Sigmoid colon (tissue), 6 donors: ENCODE measurements at regions not wholly inside any gene's neighbourhood (a gene's known extent, or its start where the extent isn't known, plus 50 kb on each side); places are given as distances from the start of the nearest gene placed in this dataset.
A peak's percentile ranks its signal among the peaks of the same experiment; 100 is the strongest.

Experiments
- DNase-seq: peaks from one replicate; pipeline ENCODE4 v3.0.0-alpha.2; 2019
- H3K27ac ChIP-seq, 4 donors: fragments of 200-600 bp; sonication (generic); one replicate each; pipeline ENCODE4 v1.5.1; 2016 to 2019; ENCODE audit warnings: mild to moderate bottlenecking in 1 of 4
- H3K27me3 ChIP-seq, 3 donors: fragments of 200-600 bp; sonication (generic); one replicate each; pipeline ENCODE4 v1.5.1; 2019; ENCODE audit warnings: mild to moderate bottlenecking in 1 of 3
- H3K36me3 ChIP-seq, 4 donors: fragments of 200-600 bp; sonication (generic); one replicate each; pipeline ENCODE4 v1.5.1; 2016 to 2019
- H3K4me1 ChIP-seq, 4 donors: fragments of 200-600 bp; sonication (generic); one replicate each; pipeline ENCODE4 v1.5.1; 2017 to 2019
- H3K4me3 ChIP-seq, 4 donors: fragments of 200-600 bp; sonication (generic); one replicate each; pipeline ENCODE4 v1.5.1; 2017 to 2019; ENCODE audit warnings: mild to moderate bottlenecking in 2 of 4, moderate library complexity in 1 of 4
- H3K9me3 ChIP-seq, 4 donors: fragments of 200-600 bp in 3 of 4; sonication (generic) in 3 of 4; one replicate each; pipeline versions ENCODE4 v1.5.1 to v1.6.1; 2013 to 2019
- CTCF ChIP-seq, 4 experiments: fragments of 450-650 bp in 3 of 4; fragments of 200-600 bp in 1 of 4; IDR thresholded peaks; one replicate each; pipeline ENCODE4 v1.5.1; 2016 to 2019; ENCODE audit warnings: antibody characterized with exemption in 4 of 4, mild to moderate bottlenecking in 3 of 4, moderate library complexity in 2 of 4
- EP300 ChIP-seq, 4 donors: sonication (generic); formaldehyde crosslinking; IDR thresholded peaks; one replicate each; pipeline ENCODE4 v1.6.1; 2017; ENCODE audit warnings: antibody characterized with exemption in 4 of 4
- POLR2A ChIP-seq, 2 donors: fragments of 450-650 bp; IDR thresholded peaks; one replicate each; pipeline ENCODE4 v1.6.1; 2016; ENCODE audit warnings: antibody characterized with exemption in 2 of 2, mild to moderate bottlenecking in 2 of 2, moderate library complexity in 2 of 2
- POLR2AphosphoS5 ChIP-seq, 4 donors: sonication (generic); formaldehyde crosslinking; IDR thresholded peaks; one replicate each; pipeline ENCODE4 v1.6.1; 2017; ENCODE audit warnings: antibody characterized with exemption in 4 of 4
- WGBS, 2 donors: extraction: QIAGEN DNeasy Blood & Tissue Kit; methylation state at CpG; one replicate each; pipeline ENCODE4 v1.1.7; 2013; 5-methylcytosine and 5-hydroxymethylcytosine counted together
- intact Hi-C: fragments of 100-400 bp; cut with DNase I; formaldehyde crosslinking; loops from one replicate; pipeline ENCODE4 v1.15.1; 2023
- donor health status: healthy with polysubstance abuse.
- donor health status: healthy.

GRCh38 chr9:96047741-96048103 lies 172.2 kb downstream of the ERCC6L2 start:
- TF ChIP-seq CTCF (IDR thresholded peaks at IDR 0.05) (no peak), POLR2A (IDR thresholded peaks at IDR 0.05) (no peak), EP300 (IDR thresholded peaks at IDR 0.05) (no peak), POLR2AphosphoS5 (IDR thresholded peaks at IDR 0.05) (no peak)
- DNase-seq, result no peak

GRCh38 chr9:96047116-96047639 lies 171.7 kb downstream of the ERCC6L2 start:
- intact Hi-C loops, result no loop called here
- no peaks in the 10 kb centered on the region for H3K36me3 ChIP-seq
- TF ChIP-seq POLR2A (IDR thresholded peaks at IDR 0.05), result no peak
- TF ChIP-seq POLR2AphosphoS5 (IDR thresholded peaks at IDR 0.05), result no peak
- no peak for TF ChIP-seq CTCF (IDR thresholded peaks at IDR 0.05)
- no peak for TF ChIP-seq EP300 (IDR thresholded peaks at IDR 0.05)
- H3K27ac ChIP-seq, result no peak overlapping the region
- WGBS, 2 donors, result 92 to 94% methylated on average over 16 of the region's 16 CpGs
- H3K27me3 ChIP-seq, result no peaks in the 10 kb centered on the region
- peaks cover 0 to 17% (median 12%) of the 10 kb centered on the region in 4 donors for H3K4me1 ChIP-seq
- H3K4me3 ChIP-seq, result no peak overlapping the region
- H3K9me3 ChIP-seq, result no peaks in the 10 kb centered on the region
- DNase-seq, result no peak

More at GRCh38 chr9:96047741-96048103, 172.2 kb downstream of the ERCC6L2 start:
- 79 to 86% methylated on average over 10 of the region's 10 CpGs for WGBS, 2 donors
- Histone ChIP-seq H3K9me3 (no peaks in the 10 kb centered on the region), H3K36me3 (no peaks in the 10 kb centered on the region), H3K27me3 (no peaks in the 10 kb centered on the region), H3K4me3 (no peak overlapping the region), H3K4me1 (peaks cover 0 to 17% (median 12%) of the 10 kb centered on the region in 4 donors), H3K27ac (peak overlapping the region in 3 of 4 donors; percentile 42 to 65 (median 63))
- intact Hi-C loops, result loop anchor here (2.0 kb wide), 1 partner anchor 171 kb away; no protein-coding TSS in a partner anchor

- TF ChIP-seq POLR2A (IDR thresholded peaks at IDR 0.05) (no peak), EP300 (IDR thresholded peaks at IDR 0.05) (no peak), POLR2AphosphoS5 (IDR thresholded peaks at IDR 0.05) (no peak), CTCF (IDR thresholded peaks at IDR 0.05) (no peak)
- no peaks in the 10 kb centered on the region for H3K9me3 ChIP-seq
- H3K4me3 ChIP-seq, result no peak overlapping the region
- no peaks in the 10 kb centered on the region for H3K36me3 ChIP-seq
- WGBS, 2 donors, result 93 to 96% methylated on average over 5 of the region's 5 CpGs
- intact Hi-C loops, result no loop called here
- peaks cover 0 to 20% (median 15%) of the 10 kb centered on the region in 4 donors for H3K4me1 ChIP-seq
- DNase-seq, result no peak
- H3K27ac ChIP-seq, result no peak overlapping the region
- no peaks in the 10 kb centered on the region for H3K27me3 ChIP-seq
These were observed 170.3 kb downstream of the ERCC6L2 start for GRCh38 chr9:96045811-96046210.

GRCh38 chr9:96044401-96044800 lies 168.9 kb downstream of the ERCC6L2 start:
- no peaks in the 10 kb centered on the region for H3K27me3 ChIP-seq
- H3K27ac ChIP-seq, result no peak overlapping the region
- H3K9me3 ChIP-seq, result no peaks in the 10 kb centered on the region
- intact Hi-C loops, result no loop called here
- no peak overlapping the region for H3K4me3 ChIP-seq
- no peak for DNase-seq
- peaks cover 0 to 28% (median 20%) of the 10 kb centered on the region in 4 donors for H3K4me1 ChIP-seq
- H3K36me3 ChIP-seq, result no peaks in the 10 kb centered on the region
- 95 to 98% methylated on average over 4 of the region's 4 CpGs for WGBS, 2 donors
- no peak for TF ChIP-seq CTCF (IDR thresholded peaks at IDR 0.05)
- no peak for TF ChIP-seq POLR2A (IDR thresholded peaks at IDR 0.05)
- no peak for TF ChIP-seq POLR2AphosphoS5 (IDR thresholded peaks at IDR 0.05)
- TF ChIP-seq EP300 (IDR thresholded peaks at IDR 0.05), result no peak
